Epidermal melanocyte (primary cell): ENCODE measurements at regions not wholly inside any gene's neighbourhood (a gene's known extent, or its start where the extent isn't known, plus 50 kb on each side); places are given as distances from the start of the nearest gene placed in this dataset.

ENCODE experiments used
- DNase-seq: peaks from one replicate; pipeline ENCODE4 v3.0.0; 2011; ENCODE audit warnings: low spot score; ENCODE audit not compliant: insufficient read length

DNA sequence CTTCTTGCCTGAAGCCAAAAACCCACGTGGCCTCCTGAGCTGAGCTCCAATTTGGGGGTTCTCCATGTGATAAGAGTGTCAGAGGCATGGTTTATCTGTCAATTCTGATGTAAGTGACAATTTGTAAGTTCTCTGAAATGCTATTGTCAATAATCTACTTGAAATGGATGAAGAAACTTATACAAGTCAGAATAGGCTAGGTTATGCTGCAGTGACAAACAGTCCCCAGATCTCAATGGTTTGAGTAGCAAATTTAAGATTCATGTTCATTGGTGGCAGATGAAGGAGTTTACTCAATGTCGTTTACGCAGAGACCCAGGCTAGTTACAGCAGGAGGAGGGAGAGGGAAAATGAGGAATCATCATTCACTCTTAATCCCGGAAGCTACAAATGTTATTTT lies 352.4 kb downstream of the KIF16B start:
- no peak for DNase-seq

GRCh38 chr20:16219182-16219581 lies 354.1 kb downstream of the KIF16B start:
- no peak for DNase-seq

GRCh38 chr20:16216914-16217230 lies 356.4 kb downstream of the KIF16B start:
- no peak for DNase-seq

DNA sequence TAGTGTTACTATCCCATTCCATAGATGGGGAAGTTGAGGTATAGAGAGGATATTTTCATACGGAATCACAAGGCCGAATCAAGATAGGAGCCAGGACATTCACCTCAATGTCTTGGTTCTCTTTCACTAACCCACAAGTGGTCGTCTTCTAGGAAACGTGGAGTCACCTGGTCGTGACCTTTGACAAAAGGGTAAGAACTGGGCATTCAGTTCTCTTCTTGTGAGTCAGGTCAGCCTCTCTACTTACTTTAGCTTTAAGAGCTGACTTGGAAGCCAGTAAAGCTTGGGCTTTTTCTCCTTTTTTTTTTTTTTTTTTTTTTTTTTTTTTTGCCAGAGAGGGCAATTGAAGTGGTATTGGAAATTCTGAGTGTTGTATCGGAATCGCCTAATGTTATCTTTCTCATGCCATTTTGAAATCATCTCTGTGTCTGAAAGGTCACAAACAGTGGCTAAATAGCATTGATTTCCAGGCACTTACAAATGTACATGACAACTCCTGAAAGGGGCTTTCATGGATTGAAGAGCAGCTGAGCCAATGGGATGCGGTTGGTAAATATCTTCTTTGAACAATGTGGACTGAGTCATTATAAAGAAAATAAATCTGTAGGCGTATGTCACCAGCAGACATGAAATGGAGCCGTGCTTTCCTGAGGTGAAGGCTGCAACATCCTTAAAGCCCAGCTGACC lies 356.9 kb downstream of the KIF16B start:
- DNase-seq = no peak

GRCh38 chr20:16215041-16215440 lies 358.2 kb downstream of the KIF16B start:
- no peak for DNase-seq

DNA sequence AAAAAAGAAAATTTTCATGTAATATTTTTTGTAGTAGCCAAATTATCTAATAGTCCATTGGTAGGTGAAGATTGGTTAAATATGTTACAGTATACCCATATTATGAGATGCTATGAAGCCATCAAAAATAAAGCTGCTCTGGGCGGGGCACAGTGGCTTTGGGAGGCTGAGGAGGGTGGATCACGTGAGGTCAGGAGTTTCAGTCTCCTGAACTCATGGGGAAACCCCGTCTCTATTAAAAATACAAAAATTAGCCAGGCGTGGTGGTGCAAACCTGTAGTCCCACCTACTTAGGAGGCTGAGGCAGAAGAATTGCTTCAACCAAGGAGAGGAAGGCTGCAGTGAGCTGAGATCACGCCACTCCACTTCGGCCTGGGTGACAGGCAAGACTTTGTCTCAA lies 360.5 kb downstream of the KIF16B start:
- no peak for DNase-seq

DNA sequence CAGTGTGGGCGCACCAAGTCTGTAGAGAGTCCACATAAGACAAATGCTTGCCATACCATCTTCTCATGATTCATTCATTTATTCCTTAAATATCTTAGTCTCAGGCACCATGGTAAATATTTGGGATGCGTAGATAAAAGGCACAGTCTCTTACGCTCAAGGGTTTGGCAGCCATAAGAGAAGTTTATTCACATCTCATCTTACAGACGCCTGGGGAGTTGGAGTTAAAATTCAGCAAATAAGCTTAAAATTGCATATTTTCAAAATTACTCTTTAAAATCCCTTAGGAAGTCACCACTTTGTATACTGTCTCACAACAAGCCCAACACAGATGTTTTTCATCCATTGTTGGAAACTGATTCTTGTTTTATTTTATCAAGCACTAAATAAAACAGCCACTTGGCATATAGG lies 363.3 kb downstream of the KIF16B start:
- DNase-seq = no peak

- no peak for DNase-seq
These were observed 363.9 kb downstream of the KIF16B start for GRCh38 chr20:16209357-16209756.

DNA sequence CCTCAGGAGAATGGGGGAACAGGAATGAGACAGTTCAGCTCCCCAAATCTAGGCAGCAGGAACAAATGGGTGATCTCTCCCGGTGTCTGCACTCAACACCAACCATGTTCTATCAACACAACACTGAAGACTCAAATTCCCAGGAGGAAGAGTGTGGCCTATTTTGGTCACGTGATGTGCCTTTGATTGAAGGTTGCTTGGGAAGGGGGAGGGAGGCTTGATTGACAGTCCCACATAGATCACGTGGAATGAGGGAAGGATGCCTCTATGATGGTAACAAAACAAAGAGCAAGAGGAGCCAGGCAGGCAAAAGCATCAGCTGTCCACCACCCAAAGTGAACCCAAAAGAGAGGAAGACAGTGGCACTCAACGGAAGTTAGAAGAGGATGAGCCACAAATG lies 364.8 kb downstream of the KIF16B start:
- no peak for DNase-seq

GRCh38 chr20:16206817-16207216 lies 366.4 kb downstream of the KIF16B start:
- DNase-seq = no peak

GRCh38 chr20:16205507-16205906 lies 367.7 kb downstream of the KIF16B start:
- no peak for DNase-seq

GRCh38 chr20:16203096-16203495 lies 370.2 kb downstream of the KIF16B start:
- DNase-seq = no peak

DNA sequence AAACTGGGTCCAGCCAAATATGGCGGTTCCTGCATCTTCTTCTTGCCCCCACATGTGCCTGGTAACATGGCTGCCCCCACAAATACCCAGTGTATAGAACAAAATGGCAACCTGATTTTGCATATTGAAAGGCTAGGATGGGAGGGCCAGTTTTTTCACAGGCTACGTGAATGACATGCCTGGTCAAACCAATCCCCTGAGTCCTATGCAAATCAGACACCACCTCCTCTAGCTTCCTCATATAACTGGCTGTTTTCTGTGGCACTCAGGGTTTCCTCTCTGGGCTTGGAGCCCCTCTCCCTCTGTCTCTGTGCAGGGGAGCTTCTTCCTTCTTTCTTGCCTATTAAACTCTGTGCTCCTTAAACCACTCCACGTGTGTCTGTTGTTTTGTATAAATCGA lies 372.1 kb downstream of the KIF16B start:
- DNase-seq = no peak

DNA sequence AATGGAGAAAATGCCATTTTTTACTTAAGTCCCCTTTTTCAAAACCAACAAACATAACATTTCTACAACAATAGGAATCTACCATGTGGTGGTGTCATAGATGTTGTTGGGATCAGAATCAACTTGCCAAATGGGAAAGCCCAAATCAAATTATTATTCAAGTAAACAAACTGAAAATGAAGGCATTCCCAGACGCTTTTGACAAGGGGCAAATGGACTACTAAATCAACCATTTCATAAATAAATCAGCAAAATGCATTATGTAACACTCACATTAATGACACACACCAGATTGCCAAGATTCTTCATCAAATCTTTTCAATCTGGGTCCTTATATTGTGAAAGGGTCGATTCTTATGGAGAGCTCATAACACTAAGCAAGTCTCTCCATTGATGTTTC lies 375.6 kb downstream of the KIF16B start:
- no peak for DNase-seq

- DNase-seq = no peak
These were observed 377.6 kb downstream of the KIF16B start for GRCh38 chr20:16195671-16196070.

DNA sequence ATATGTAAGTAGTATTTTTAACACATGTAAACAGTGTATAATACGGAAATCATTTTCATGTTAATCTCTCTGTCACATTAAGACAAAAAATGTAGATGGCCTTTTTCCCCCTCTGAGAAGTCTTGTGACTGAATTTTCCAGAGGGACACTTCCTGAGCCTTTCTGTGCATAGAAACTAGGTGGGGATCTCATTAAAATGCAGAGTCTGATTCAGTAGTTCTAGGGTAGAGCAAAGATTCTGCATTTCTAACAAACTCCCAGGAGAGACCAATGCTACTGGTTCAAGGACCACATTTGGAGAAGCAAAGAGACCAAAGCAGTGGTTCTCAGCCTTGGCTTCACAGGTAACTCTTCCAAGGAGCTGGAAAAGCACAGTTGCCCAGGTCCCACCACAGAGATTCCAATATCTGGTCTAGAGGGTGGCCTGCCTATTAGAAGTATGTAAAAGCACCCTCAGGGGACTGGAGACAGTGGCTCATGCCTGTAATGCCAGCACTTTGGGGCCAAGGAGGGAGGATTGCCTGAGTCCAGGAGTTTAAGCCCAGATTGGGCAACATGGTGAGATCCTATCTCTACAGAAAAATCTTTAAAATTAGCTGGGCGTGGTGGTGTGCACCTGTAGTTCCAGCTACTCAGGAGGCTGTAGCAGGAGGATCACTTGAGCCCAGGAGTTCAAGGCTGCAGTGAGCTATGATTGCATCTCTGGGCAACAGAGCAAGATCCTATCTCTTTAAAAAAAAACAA lies 378.5 kb downstream of the KIF16B start:
- no peak for DNase-seq

GRCh38 chr20:16191496-16191895 lies 381.8 kb downstream of the KIF16B start:
- DNase-seq = no peak

GRCh38 chr20:16189371-16189770 lies 383.9 kb downstream of the KIF16B start:
- DNase-seq = no peak

GRCh38 chr20:16187956-16188616 lies 385.2 kb downstream of the KIF16B start:
- DNase-seq = no peak

DNA sequence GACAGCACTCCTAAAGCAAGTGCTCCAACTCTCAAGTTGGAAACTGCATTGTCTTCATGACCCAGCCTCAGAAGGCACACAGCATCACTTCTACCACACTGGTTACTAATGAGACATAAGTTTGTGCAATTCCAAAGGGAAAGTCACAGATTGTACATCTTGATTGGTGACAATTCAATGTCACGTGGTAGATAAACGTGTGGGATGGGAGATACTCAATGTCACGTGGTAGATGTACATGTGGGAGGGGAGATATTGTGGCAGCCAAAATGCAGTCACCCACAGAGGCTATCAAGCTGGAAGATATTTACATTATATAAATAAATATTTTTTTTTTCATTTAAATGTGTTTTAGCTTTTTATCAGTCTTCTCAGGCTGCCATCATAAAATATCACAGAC lies 393.3 kb downstream of the KIF16B start:
- DNase-seq = no peak

DNA sequence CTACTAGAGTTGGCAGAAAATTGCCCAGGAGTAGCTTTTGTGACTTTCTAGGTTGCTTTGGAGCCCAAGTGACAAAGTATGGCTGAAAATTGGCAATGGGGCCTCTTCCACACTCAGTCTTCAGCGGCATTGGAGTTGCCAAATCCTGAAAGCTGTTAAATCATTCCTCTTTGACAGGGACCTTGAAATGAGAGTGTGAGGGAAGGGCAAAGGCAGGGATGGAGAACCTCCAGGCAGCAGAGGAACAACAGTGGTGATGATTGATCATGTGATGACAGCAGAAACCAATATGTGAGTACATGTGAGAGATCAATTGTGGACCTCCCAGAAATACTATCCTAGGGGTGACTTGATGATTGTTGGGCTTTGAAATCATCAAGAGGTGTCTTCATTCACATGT lies 393.9 kb downstream of the KIF16B start:
- no peak for DNase-seq

GRCh38 chr20:16178546-16179135 lies 394.6 kb downstream of the KIF16B start:
- DNase-seq = no peak
